GM12878 (cell line): ENCODE measurements at regions not wholly inside any gene's neighbourhood (a gene's known extent, or its start where the extent isn't known, plus 50 kb on each side); places are given as distances from the start of the nearest gene placed in this dataset.

ENCODE experiments used
- BHLHE40 ChIP-seq, 2 experiments: fragments of 450-650 bp in 1 of 2; IDR thresholded peaks; 2 replicates each; pipeline ENCODE4 v1.6.1; 2011 to 2017; ENCODE audit warnings: low read depth in 2 of 2, borderline replicate concordance in 1 of 2, improper control_type of control experiment in 1 of 2, low read length in 1 of 2, mild to moderate bottlenecking in 1 of 2
- GATAD2B ChIP-seq: fragments of 450-650 bp; conservative IDR thresholded peaks from 2 replicates; pipeline ENCODE4 v1.6.1; 2017; ENCODE audit warnings: low read depth, mild to moderate bottlenecking, moderate library complexity
- HSF1 ChIP-seq: fragments of 150-350 bp; IDR thresholded peaks from 2 replicates; pipeline ENCODE4 v1.6.1; 2014; ENCODE audit warnings: mild to moderate bottlenecking, low read depth, low read length
- KDM1A ChIP-seq: fragments of 200-600 bp; sonication (generic); IDR thresholded peaks from 2 replicates; pipeline ENCODE4 v1.6.1; 2016; ENCODE audit warnings: borderline replicate concordance
- PKNOX1 ChIP-seq: fragments of 450-650 bp; IDR thresholded peaks from 2 replicates; pipeline ENCODE4 v1.6.1; 2016; ENCODE audit warnings: mild to moderate bottlenecking
- PML ChIP-seq: IDR thresholded peaks from 2 replicates; pipeline ENCODE4 v1.6.1; 2012; ENCODE audit warnings: low read length, inconsistent platforms
- RCOR1 ChIP-seq: conservative IDR thresholded peaks from 2 replicates; pipeline ENCODE4 v1.6.1; 2012; ENCODE audit warnings: low read depth, low read length, improper control_type of control experiment
- RELB ChIP-seq: fragments of 450-650 bp; IDR thresholded peaks from 2 replicates; pipeline ENCODE4 v1.6.1; 2017; ENCODE audit warnings: low read depth, mild to moderate bottlenecking, moderate library complexity
- RUNX3 ChIP-seq: IDR thresholded peaks from 2 replicates; pipeline ENCODE4 v1.6.1; 2012; ENCODE audit warnings: low read length, inconsistent platforms
- ZNF217 ChIP-seq: fragments of 450-650 bp; IDR thresholded peaks from 2 replicates; pipeline ENCODE4 v1.6.1; 2017; ENCODE audit warnings: antibody characterized with exemption, mild to moderate bottlenecking
- TF ChIP-seq, protein P1 (sequence below): fragments of 450-650 bp; IDR thresholded peaks from 2 replicates; pipeline ENCODE4 v1.6.1; 2017; ENCODE audit warnings: mild to moderate bottlenecking, moderate library complexity
- TF ChIP-seq, protein P2 (sequence below): fragments of 450-650 bp; IDR thresholded peaks from 2 replicates; pipeline ENCODE4 v1.6.1; 2017; ENCODE audit warnings: mild to moderate bottlenecking, low read depth, inconsistent platforms; ENCODE audit not compliant: poor library complexity, severe bottlenecking

DNA sequence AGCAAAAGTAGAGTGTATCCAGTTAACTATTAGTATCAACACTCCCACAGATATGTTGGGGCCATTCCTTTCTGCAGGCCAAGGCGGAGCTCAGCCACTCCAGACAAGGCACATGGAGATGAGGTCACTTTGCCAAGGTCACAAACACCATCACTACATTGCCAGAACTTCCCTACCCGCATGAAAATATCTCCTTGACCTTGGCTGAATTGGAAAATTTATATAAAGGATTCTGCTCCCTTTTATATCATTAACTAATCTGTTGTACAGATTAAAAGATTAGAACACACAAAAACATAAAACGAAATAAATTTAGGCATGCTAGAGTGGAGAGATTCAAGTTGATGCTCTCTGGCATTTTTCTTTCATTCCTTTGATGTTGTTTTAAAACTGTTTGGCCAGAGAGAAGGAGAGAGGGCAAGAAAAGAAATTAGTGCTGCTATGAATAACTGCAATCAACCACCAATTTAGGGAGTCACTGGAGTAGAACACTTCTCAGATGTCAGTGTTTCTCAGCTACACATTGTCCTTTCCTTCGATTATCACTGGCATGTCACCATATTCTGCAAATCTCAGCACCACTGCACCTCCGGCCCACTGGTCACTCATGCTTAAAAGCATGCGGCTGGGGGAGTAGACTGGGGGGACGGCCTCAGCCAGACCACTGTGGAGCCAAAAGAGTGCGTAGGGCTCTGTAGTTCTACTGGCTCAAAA is 78.7 kb upstream of the ATP1B1 start (continued):
- TF ChIP-seq, protein P1, sequence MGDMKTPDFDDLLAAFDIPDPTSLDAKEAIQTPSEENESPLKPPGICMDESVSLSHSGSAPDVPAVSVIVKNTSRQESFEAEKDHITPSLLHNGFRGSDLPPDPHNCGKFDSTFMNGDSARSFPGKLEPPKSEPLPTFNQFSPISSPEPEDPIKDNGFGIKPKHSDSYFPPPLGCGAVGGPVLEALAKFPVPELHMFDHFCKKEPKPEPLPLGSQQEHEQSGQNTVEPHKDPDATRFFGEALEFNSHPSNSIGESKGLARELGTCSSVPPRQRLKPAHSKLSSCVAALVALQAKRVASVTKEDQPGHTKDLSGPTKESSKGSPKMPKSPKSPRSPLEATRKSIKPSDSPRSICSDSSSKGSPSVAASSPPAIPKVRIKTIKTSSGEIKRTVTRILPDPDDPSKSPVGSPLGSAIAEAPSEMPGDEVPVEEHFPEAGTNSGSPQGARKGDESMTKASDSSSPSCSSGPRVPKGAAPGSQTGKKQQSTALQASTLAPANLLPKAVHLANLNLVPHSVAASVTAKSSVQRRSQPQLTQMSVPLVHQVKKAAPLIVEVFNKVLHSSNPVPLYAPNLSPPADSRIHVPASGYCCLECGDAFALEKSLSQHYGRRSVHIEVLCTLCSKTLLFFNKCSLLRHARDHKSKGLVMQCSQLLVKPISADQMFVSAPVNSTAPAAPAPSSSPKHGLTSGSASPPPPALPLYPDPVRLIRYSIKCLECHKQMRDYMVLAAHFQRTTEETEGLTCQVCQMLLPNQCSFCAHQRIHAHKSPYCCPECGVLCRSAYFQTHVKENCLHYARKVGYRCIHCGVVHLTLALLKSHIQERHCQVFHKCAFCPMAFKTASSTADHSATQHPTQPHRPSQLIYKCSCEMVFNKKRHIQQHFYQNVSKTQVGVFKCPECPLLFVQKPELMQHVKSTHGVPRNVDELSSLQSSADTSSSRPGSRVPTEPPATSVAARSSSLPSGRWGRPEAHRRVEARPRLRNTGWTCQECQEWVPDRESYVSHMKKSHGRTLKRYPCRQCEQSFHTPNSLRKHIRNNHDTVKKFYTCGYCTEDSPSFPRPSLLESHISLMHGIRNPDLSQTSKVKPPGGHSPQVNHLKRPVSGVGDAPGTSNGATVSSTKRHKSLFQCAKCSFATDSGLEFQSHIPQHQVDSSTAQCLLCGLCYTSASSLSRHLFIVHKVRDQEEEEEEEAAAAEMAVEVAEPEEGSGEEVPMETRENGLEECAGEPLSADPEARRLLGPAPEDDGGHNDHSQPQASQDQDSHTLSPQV = no peak
- no peak for TF ChIP-seq KDM1A
- TF ChIP-seq, protein P2, sequence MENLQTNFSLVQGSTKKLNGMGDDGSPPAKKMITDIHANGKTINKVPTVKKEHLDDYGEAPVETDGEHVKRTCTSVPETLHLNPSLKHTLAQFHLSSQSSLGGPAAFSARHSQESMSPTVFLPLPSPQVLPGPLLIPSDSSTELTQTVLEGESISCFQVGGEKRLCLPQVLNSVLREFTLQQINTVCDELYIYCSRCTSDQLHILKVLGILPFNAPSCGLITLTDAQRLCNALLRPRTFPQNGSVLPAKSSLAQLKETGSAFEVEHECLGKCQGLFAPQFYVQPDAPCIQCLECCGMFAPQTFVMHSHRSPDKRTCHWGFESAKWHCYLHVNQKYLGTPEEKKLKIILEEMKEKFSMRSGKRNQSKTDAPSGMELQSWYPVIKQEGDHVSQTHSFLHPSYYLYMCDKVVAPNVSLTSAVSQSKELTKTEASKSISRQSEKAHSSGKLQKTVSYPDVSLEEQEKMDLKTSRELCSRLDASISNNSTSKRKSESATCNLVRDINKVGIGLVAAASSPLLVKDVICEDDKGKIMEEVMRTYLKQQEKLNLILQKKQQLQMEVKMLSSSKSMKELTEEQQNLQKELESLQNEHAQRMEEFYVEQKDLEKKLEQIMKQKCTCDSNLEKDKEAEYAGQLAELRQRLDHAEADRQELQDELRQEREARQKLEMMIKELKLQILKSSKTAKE = peak; percentile 41
- TF ChIP-seq PKNOX1 = peak; percentile 42
- TF ChIP-seq HSF1 = no peak
- peak; percentile 50 for TF ChIP-seq RUNX3
- TF ChIP-seq RCOR1 = peak; percentile 57; the same call in 1 of the 2 replicates
- TF ChIP-seq RELB = peak; percentile 58; the same call in 1 of the 2 replicates
- TF ChIP-seq PML = no peak
- peak; percentile 86 for TF ChIP-seq ZNF217
- peak; percentile 3 to 57; a peak in 1 of 4 replicates for TF ChIP-seq BHLHE40 (IDR thresholded peaks at IDR 0.05; ENCODE audit: borderline replicate concordance in 1 of 2, low read depth in 2 of 2, low read length in 1 of 2)
- TF ChIP-seq GATAD2B = peak; percentile 55
- TF ChIP-seq, all 136 proteins: peak for 31
